ENCODE measurements at regions not wholly inside any gene's neighbourhood (a gene's known extent, or its start where the extent isn't known, plus 50 kb on each side); places are given as distances from the start of the nearest gene placed in this dataset.

DNA sequence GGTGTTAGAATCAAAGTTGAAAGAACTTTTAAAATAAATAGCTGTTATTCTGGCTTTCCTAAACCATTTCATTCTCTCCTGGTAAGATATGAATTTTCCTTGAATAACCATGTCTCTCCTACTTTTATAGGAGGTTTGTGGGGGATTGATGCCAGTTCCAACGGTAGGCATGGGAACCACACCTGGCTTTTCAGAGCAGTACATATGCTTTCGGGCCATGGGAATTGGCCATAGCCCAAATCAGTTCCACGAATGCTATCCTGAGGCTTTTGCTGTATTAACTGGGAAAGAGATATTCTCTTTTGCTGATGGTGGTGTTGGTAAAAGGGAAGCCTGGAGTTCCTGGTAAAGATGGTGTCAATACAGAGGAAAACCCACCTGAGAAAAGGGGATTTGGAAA, 396.2 kb upstream of the ZNF385D start:
- 20% methylated on average over 3 of the region's 3 CpGs for WGBS (ENCODE audit: low lambda C conversion rate)
- DNase-seq (ENCODE audit: low spot score) (no peak), FAIRE-seq (no peak), ATAC-seq (no peak)
- Histone ChIP-seq H3K27me3 (ENCODE audit: control insufficient read depth in 1 of 2, insufficient read depth in 2 of 2, low read length in 2 of 2) (no peaks in the 10 kb centered on the region), H3K9ac (ENCODE audit: insufficient read depth, low read depth, low read length) (no peak overlapping the region), H3K4me1 (ENCODE audit: insufficient read depth, low read length) (no peaks in the 10 kb centered on the region), H3K4me2 (ENCODE audit: low read depth, low read length) (no peak overlapping the region), H4K20me1 (ENCODE audit: insufficient read depth, low read length) (no peaks in the 10 kb centered on the region), H3K9me3 (ENCODE audit: low read length) (no peaks in the 10 kb centered on the region), H3K79me2 (ENCODE audit: insufficient read depth, low read length) (no peaks in the 10 kb centered on the region), H3K36me3 (replicated peaks in 1 of 2; ENCODE audit: control insufficient read depth in 1 of 2, insufficient read depth in 2 of 2, low read length in 2 of 2) (no peaks in the 10 kb centered on the region), H3K27ac (ENCODE audit: extremely low read length, insufficient read depth, low read length) (no peak overlapping the region), H3K4me3 (replicated peaks in 1 of 3; ENCODE audit: insufficient read depth in 1 of 3, low read depth in 2 of 3, low read length in 3 of 3) (no peak overlapping the region), H2AFZ (ENCODE audit: low read length) (no peak overlapping the region)
- intact Hi-C loops (cut with micrococcal nuclease; ENCODE audit: unreplicated experiment), result no loop called here
- in situ Hi-C loops (cut with HindIII; ENCODE audit: extremely low pct_ligation_motif_present, low pct_unique_long_range_greater_than_20kb), result no loop called here
- ChIA-PET CTCF (ENCODE audit: low intra/inter-chr PET ratio, low total read pairs) (no interaction called here), POLR2A (no interaction called here)
- TF ChIP-seq ZNF292 (CRISPR knock-in tag; IDR thresholded peaks at IDR 0.05; ENCODE audit: borderline replicate concordance, low read depth), result no peak
- TF ChIP-seq ZFP36L1 (CRISPR knock-in tag; IDR thresholded peaks at IDR 0.05), result no peak
- no peak for TF ChIP-seq ZKSCAN1 (IDR thresholded peaks at IDR 0.05; ENCODE audit: low read length)
- no peak for TF ChIP-seq EP300 (IDR thresholded peaks at IDR 0.05; ENCODE audit: low read depth in 2 of 2, low read length in 2 of 2)
- TF ChIP-seq EP300 (CRISPR knock-in tag; IDR thresholded peaks at IDR 0.05; ENCODE audit: borderline replicate concordance), result no peak
- TF ChIP-seq ZNF792 (CRISPR knock-in tag; IDR thresholded peaks at IDR 0.05), result no peak
- no peak for TF ChIP-seq ZIK1 (CRISPR knock-in tag; IDR thresholded peaks at IDR 0.05; ENCODE audit: borderline replicate concordance, low read depth)
- TF ChIP-seq SAP130 (CRISPR knock-in tag; IDR thresholded peaks at IDR 0.05; ENCODE audit: low read depth), result no peak
- TF ChIP-seq, protein P1, sequence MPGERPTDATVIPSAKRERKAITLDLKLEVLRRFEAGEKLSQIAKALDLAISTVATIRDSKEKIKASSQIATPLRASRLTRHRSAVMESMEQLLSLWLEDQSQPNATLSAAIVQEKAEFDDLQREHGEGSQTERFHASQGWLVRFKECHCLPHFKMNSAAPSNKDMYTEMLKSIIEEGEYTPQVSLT (CRISPR knock-in tag; IDR thresholded peaks at IDR 0.05; ENCODE audit: borderline replicate concordance, low read depth), result no peak
- TF ChIP-seq ZNF780A (CRISPR knock-in tag; IDR thresholded peaks at IDR 0.05), result no peak
- TF ChIP-seq, protein P2, sequence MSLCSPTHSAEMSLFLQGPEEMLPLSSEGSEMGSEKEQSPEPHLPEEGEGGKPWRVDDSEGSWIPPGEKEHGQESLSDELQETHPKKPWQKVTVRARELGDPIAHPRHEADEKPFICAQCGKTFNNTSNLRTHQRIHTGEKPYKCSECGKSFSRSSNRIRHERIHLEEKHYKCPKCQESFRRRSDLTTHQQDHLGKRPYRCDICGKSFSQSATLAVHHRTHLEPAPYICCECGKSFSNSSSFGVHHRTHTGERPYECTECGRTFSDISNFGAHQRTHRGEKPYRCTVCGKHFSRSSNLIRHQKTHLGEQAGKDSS (CRISPR knock-in tag; IDR thresholded peaks at IDR 0.05; ENCODE audit: borderline replicate concordance, low read depth), result no peak
- TF ChIP-seq NFRKB (IDR thresholded peaks at IDR 0.05), result no peak
- TF ChIP-seq ZNF567 (CRISPR knock-in tag; IDR thresholded peaks at IDR 0.05; ENCODE audit: borderline replicate concordance), result no peak
- no peak for TF ChIP-seq CBX1 (IDR thresholded peaks at IDR 0.05; ENCODE audit: low read depth)
- TF ChIP-seq PLRG1 (conservative IDR thresholded peaks at IDR 0.05), result no peak
- no peak for TF ChIP-seq ZNF781 (CRISPR knock-in tag; IDR thresholded peaks at IDR 0.05; ENCODE audit: borderline replicate concordance, not compliant biosample characterization)
- TF ChIP-seq ZNF788 (CRISPR knock-in tag; IDR thresholded peaks at IDR 0.05; ENCODE audit: borderline replicate concordance), result no peak
- no peak for TF ChIP-seq ISL2 (CRISPR knock-in tag; IDR thresholded peaks at IDR 0.05)
- no peak for TF ChIP-seq ZNF34 (CRISPR knock-in tag; IDR thresholded peaks at IDR 0.05; ENCODE audit: borderline replicate concordance)
- no peak for TF ChIP-seq ZNF430 (CRISPR knock-in tag; IDR thresholded peaks at IDR 0.05)
- TF ChIP-seq, protein P3, sequence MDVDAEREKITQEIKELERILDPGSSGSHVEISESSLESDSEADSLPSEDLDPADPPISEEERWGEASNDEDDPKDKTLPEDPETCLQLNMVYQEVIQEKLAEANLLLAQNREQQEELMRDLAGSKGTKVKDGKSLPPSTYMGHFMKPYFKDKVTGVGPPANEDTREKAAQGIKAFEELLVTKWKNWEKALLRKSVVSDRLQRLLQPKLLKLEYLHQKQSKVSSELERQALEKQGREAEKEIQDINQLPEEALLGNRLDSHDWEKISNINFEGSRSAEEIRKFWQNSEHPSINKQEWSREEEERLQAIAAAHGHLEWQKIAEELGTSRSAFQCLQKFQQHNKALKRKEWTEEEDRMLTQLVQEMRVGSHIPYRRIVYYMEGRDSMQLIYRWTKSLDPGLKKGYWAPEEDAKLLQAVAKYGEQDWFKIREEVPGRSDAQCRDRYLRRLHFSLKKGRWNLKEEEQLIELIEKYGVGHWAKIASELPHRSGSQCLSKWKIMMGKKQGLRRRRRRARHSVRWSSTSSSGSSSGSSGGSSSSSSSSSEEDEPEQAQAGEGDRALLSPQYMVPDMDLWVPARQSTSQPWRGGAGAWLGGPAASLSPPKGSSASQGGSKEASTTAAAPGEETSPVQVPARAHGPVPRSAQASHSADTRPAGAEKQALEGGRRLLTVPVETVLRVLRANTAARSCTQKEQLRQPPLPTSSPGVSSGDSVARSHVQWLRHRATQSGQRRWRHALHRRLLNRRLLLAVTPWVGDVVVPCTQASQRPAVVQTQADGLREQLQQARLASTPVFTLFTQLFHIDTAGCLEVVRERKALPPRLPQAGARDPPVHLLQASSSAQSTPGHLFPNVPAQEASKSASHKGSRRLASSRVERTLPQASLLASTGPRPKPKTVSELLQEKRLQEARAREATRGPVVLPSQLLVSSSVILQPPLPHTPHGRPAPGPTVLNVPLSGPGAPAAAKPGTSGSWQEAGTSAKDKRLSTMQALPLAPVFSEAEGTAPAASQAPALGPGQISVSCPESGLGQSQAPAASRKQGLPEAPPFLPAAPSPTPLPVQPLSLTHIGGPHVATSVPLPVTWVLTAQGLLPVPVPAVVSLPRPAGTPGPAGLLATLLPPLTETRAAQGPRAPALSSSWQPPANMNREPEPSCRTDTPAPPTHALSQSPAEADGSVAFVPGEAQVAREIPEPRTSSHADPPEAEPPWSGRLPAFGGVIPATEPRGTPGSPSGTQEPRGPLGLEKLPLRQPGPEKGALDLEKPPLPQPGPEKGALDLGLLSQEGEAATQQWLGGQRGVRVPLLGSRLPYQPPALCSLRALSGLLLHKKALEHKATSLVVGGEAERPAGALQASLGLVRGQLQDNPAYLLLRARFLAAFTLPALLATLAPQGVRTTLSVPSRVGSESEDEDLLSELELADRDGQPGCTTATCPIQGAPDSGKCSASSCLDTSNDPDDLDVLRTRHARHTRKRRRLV (CRISPR knock-in tag; IDR thresholded peaks at IDR 0.05), result no peak
- BruUV-seq (replicated peaks), result no TSS peak

Data from HepG2 (cell line).